ENCODE measurements at regions not wholly inside any gene's neighbourhood (a gene's known extent, or its start where the extent isn't known, plus 50 kb on each side); places are given as distances from the start of the nearest gene placed in this dataset.

GRCh38 chr5:120778491-120779484, 314.7 kb downstream of the PRR16 start:
- no peaks in the 10 kb centered on the region for H3K27me3 ChIP-seq
- ATAC-seq, result no peak
- no peak overlapping the region for H3K27ac ChIP-seq
- H3K36me3 ChIP-seq, result no peaks in the 10 kb centered on the region
- TF ChIP-seq POLR2AphosphoS5 (IDR thresholded peaks at IDR 0.05) (no peak), POLR2A (IDR thresholded peaks at IDR 0.05) (no peak), EP300 (IDR thresholded peaks at IDR 0.05) (no peak), CTCF (IDR thresholded peaks at IDR 0.05) (no peak)
- H3K4me3 ChIP-seq, result no peak overlapping the region
- H3K9me3 ChIP-seq, result no peaks in the 10 kb centered on the region
- H3K4me1 ChIP-seq, result no peaks in the 10 kb centered on the region
- WGBS, 2 donors (ENCODE audit: low coverage in 1 of 2), result 39 to 48% methylated on average over 7 of the region's 7 CpGs

GRCh38 chr5:120779674-120780073, 315.6 kb downstream of the PRR16 start:
- H3K27me3 ChIP-seq, result no peaks in the 10 kb centered on the region
- H3K9me3 ChIP-seq, result no peaks in the 10 kb centered on the region
- H3K27ac ChIP-seq, result no peak overlapping the region
- H3K4me1 ChIP-seq, result no peaks in the 10 kb centered on the region
- H3K36me3 ChIP-seq, result no peaks in the 10 kb centered on the region
- TF ChIP-seq EP300 (IDR thresholded peaks at IDR 0.05) (no peak), POLR2A (IDR thresholded peaks at IDR 0.05) (no peak), CTCF (IDR thresholded peaks at IDR 0.05) (no peak), POLR2AphosphoS5 (IDR thresholded peaks at IDR 0.05) (no peak)
- 44% methylated on average over 2 of the region's 2 CpGs; no CpG with 5 or more reads in 1 of the 2 donors for WGBS, 2 donors (ENCODE audit: low coverage in 1 of 2)
- H3K4me3 ChIP-seq, result no peak overlapping the region
- no peak for ATAC-seq

- ATAC-seq, result no peak
- TF ChIP-seq CTCF (IDR thresholded peaks at IDR 0.05), result no peak
- no peak for TF ChIP-seq EP300 (IDR thresholded peaks at IDR 0.05)
- TF ChIP-seq POLR2AphosphoS5 (IDR thresholded peaks at IDR 0.05), result no peak
- TF ChIP-seq POLR2A (IDR thresholded peaks at IDR 0.05), result no peak
Measured at GRCh38 chr5:120788481-120788880, 324.4 kb downstream of the PRR16 start.

GRCh38 chr5:120789918-120790317, 325.8 kb downstream of the PRR16 start:
- 35% methylated on average over 2 of the region's 2 CpGs for WGBS, 2 donors (ENCODE audit: low coverage in 1 of 2)
- H3K4me3 ChIP-seq, result no peak overlapping the region
- no peaks in the 10 kb centered on the region for H3K4me1 ChIP-seq
- no peaks in the 10 kb centered on the region for H3K9me3 ChIP-seq
- H3K27me3 ChIP-seq, result no peaks in the 10 kb centered on the region
- no peaks in the 10 kb centered on the region for H3K36me3 ChIP-seq
- no peak overlapping the region for H3K27ac ChIP-seq
- TF ChIP-seq POLR2A (IDR thresholded peaks at IDR 0.05), result no peak
- TF ChIP-seq CTCF (IDR thresholded peaks at IDR 0.05), result no peak
- no peak for TF ChIP-seq POLR2AphosphoS5 (IDR thresholded peaks at IDR 0.05)
- no peak for TF ChIP-seq EP300 (IDR thresholded peaks at IDR 0.05)
- no peak for ATAC-seq

More at GRCh38 chr5:120788481-120788880, 324.4 kb downstream of the PRR16 start:
- H3K36me3 ChIP-seq, result no peaks in the 10 kb centered on the region
- no peak overlapping the region for H3K4me3 ChIP-seq
- no peak overlapping the region for H3K27ac ChIP-seq
- no peaks in the 10 kb centered on the region for H3K27me3 ChIP-seq
- no peaks in the 10 kb centered on the region for H3K4me1 ChIP-seq
- WGBS, 2 donors (ENCODE audit: low coverage in 1 of 2), result 40 to 70% methylated on average over 1 of the region's 1 CpG
- H3K9me3 ChIP-seq, result no peaks in the 10 kb centered on the region

GRCh38 chr5:120790339-120790738, 326.2 kb downstream of the PRR16 start:
- WGBS, 2 donors (ENCODE audit: low coverage in 1 of 2), result 56 to 60% methylated on average over 1 of the region's 1 CpG
- Histone ChIP-seq H3K4me1 (no peaks in the 10 kb centered on the region), H3K27ac (no peak overlapping the region), H3K9me3 (no peaks in the 10 kb centered on the region), H3K36me3 (no peaks in the 10 kb centered on the region), H3K27me3 (no peaks in the 10 kb centered on the region), H3K4me3 (no peak overlapping the region)
- no peak for ATAC-seq
- TF ChIP-seq POLR2AphosphoS5 (IDR thresholded peaks at IDR 0.05) (no peak), POLR2A (IDR thresholded peaks at IDR 0.05) (no peak), CTCF (IDR thresholded peaks at IDR 0.05) (no peak), EP300 (IDR thresholded peaks at IDR 0.05) (no peak)
